Panc1 (cell line): ENCODE measurements at regions not wholly inside any gene's neighbourhood (a gene's known extent, or its start where the extent isn't known, plus 50 kb on each side); places are given as distances from the start of the nearest gene placed in this dataset.

Source experiments
- ATAC-seq: fragments of 200-7000 bp; cut with Tn5 transposase; 2 replicates; pipeline ENCODE4 v1.9.1; 2020; ENCODE audit warnings: mild to moderate bottlenecking, moderate library complexity
- BruUV-seq: library from RNA; stranded (reverse); fragments of 400-500 nt; replicated peaks from 2 replicates; lab custom pipeline; 2021; lab: Mats Ljungman, UMichigan
- CTCF ChIA-PET: fragments of 300-600 bp; sonication (Branson Sonifier 250); formaldehyde crosslinking; loops from one replicate; lab custom pipeline; 2022; ENCODE audit warnings: antibody characterized with exemption; lab: Charles Lee
- POLR2A ChIA-PET: fragments of 300-600 bp; sonication (Branson Sonifier 250); formaldehyde crosslinking; loops from one replicate; lab custom pipeline; 2022; ENCODE audit warnings: antibody characterized with exemption; lab: Charles Lee
- DNase-seq: peaks from one replicate; pipeline ENCODE4 v3.0.0-alpha.2; 2010; ENCODE audit warnings: low read depth, low spot score
- H3K27ac ChIP-seq: 2 replicates; pipeline ENCODE4 v1.5.1; 2011; ENCODE audit warnings: mild to moderate bottlenecking, low read length, inconsistent platforms
- H3K27me3 ChIP-seq: fragments of 200-500 bp; sonication (Bioruptor generic); 2 replicates; pipeline ENCODE4 v1.6.0; 2014; ENCODE audit warnings: low read length, inconsistent platforms; ENCODE audit not compliant: control insufficient read depth, insufficient read depth
- H3K36me3 ChIP-seq: fragments of 200-500 bp; sonication (Bioruptor generic); 2 replicates; pipeline ENCODE4 v1.5.1; 2014; ENCODE audit warnings: inconsistent platforms, mild to moderate bottlenecking, low read length, moderate library complexity; ENCODE audit not compliant: control insufficient read depth, insufficient read depth
- H3K4me1 ChIP-seq: 2 replicates; pipeline ENCODE4 v1.5.1; 2011; ENCODE audit warnings: inconsistent platforms, mild to moderate bottlenecking, low read length, moderate library complexity; ENCODE audit not compliant: control insufficient read depth, insufficient read depth
- H3K4me3 ChIP-seq, 2 experiments: 2 replicates each; pipeline ENCODE4 v1.5.1; 2011 to 2012; ENCODE audit warnings: low read depth in 2 of 2, low read length in 2 of 2, mild to moderate bottlenecking in 2 of 2, inconsistent platforms in 1 of 2, moderate library complexity in 1 of 2
- H3K9me3 ChIP-seq: fragments of 200-500 bp; sonication (Bioruptor generic); 2 replicates; pipeline ENCODE4 v1.5.1; 2014; ENCODE audit warnings: low read depth, mild to moderate bottlenecking, inconsistent platforms, low read length, moderate library complexity; ENCODE audit not compliant: control insufficient read depth, insufficient read depth
- POLR2AphosphoS5 ChIP-seq: IDR thresholded peaks from 2 replicates; pipeline ENCODE4 v1.6.1; 2012; ENCODE audit warnings: mild to moderate bottlenecking, low read depth, low read length, moderate library complexity
- REST ChIP-seq, 2 experiments: IDR thresholded peaks; 2 replicates each; pipeline ENCODE4 v1.6.1; 2011 to 2012; ENCODE audit warnings: low read depth in 2 of 2, control low read depth in 1 of 2, low read length in 1 of 2, mild to moderate bottlenecking in 1 of 2, moderate library complexity in 1 of 2; ENCODE audit not compliant: insufficient read depth in 1 of 2
- SIN3A ChIP-seq: IDR thresholded peaks from 2 replicates; pipeline ENCODE4 v1.6.1; 2012; ENCODE audit warnings: low read depth, mild to moderate bottlenecking, low read length, moderate library complexity, borderline replicate concordance; ENCODE audit not compliant: insufficient read depth
- TCF7L2 ChIP-seq: IDR thresholded peaks from 2 replicates; pipeline ENCODE4 v1.6.1; 2011; ENCODE audit warnings: mild to moderate bottlenecking, low read depth, low read length, inconsistent platforms
- in situ Hi-C: cut with HindIII; loops from 2 replicates; pipeline ENCODE4 v1.10.0; 2016; ENCODE audit warnings: low sequenced_read_pairs, low pct_unique_long_range_greater_than_20kb
- intact Hi-C: fragments of 100-400 bp; cut with micrococcal nuclease; formaldehyde crosslinking; loops from one replicate; pipeline ENCODE4 v1.10.0; 2022; ENCODE audit not compliant: unreplicated experiment
- TF ChIP-seq, protein P1 (sequence below): fragments of 450-650 bp; IDR thresholded peaks from 2 replicates; pipeline ENCODE4 v1.5.1; 2017; ENCODE audit warnings: mild to moderate bottlenecking

DNA sequence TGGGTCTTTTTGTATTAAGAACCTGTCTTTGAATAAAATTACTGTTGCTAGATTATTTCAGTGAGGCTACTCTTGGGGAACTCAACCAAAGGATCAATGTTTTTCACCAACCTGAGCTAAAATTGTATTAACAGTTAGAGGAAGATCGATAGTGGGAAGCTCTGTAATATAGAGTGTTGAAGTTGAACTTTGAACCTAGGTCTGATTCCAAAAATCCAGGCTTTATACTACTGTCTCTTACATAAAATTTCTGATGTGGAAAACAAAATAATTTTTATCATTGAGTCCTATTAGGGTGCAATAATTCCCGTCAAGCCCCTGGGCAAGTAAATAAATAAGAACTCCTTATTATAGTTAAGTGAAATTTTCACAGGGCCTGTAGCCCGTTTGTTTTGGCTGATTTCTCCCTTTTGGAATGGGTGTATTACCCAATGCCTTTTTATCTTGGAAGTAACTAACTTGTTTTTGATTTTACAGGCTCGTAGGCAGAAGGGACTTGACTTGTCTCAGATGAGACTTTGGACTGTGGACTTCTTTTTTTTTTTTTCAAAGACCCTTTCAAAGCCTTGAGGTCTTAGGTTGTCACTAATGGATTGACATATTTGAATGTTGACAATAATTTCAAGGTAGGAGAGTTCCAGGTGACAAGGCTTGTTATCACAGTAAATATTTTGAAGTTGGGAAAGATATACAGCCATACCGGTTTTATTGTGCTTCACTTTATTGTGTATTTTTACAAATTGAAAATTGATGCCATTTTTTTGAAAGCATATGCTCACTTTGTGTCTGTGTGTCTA lies 276.1 kb downstream of the NFKBIZ start:
- BruUV-seq: no TSS peak
- in situ Hi-C loops: no loop called here
- Histone ChIP-seq H3K27ac (no peak overlapping the region), H3K4me3 (no peak overlapping the region), H3K36me3 (no peaks in the 10 kb centered on the region), H3K27me3 (no peaks in the 10 kb centered on the region), H3K4me1 (no peaks in the 10 kb centered on the region), H3K9me3 (peaks cover 20% of the 10 kb centered on the region; the same call in 1 of the 2 replicates)
- DNase-seq: no peak
- no peak for ATAC-seq
- no peak for TF ChIP-seq POLR2AphosphoS5
- no peak for TF ChIP-seq SIN3A
- TF ChIP-seq TCF7L2: no peak
- TF ChIP-seq, protein P1, sequence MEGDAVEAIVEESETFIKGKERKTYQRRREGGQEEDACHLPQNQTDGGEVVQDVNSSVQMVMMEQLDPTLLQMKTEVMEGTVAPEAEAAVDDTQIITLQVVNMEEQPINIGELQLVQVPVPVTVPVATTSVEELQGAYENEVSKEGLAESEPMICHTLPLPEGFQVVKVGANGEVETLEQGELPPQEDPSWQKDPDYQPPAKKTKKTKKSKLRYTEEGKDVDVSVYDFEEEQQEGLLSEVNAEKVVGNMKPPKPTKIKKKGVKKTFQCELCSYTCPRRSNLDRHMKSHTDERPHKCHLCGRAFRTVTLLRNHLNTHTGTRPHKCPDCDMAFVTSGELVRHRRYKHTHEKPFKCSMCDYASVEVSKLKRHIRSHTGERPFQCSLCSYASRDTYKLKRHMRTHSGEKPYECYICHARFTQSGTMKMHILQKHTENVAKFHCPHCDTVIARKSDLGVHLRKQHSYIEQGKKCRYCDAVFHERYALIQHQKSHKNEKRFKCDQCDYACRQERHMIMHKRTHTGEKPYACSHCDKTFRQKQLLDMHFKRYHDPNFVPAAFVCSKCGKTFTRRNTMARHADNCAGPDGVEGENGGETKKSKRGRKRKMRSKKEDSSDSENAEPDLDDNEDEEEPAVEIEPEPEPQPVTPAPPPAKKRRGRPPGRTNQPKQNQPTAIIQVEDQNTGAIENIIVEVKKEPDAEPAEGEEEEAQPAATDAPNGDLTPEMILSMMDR: no peak
- no peak for TF ChIP-seq REST (IDR thresholded peaks at IDR 0.05; ENCODE audit: insufficient read depth in 1 of 2, low read depth in 2 of 2, low read length in 1 of 2)
- ChIA-PET CTCF (interaction anchor here (0.7 kb wide), 1 partner anchor 103 kb away, joined by 3 read pairs; no protein-coding TSS in a partner anchor), POLR2A (no interaction called here)
- intact Hi-C loops: no loop called here

GRCh38 chr3:102125994-102126368 lies 276.7 kb downstream of the NFKBIZ start:
- Histone ChIP-seq H3K36me3 (no peaks in the 10 kb centered on the region), H3K27ac (no peak overlapping the region), H3K27me3 (no peaks in the 10 kb centered on the region), H3K4me1 (no peaks in the 10 kb centered on the region), H3K9me3 (peaks cover 20% of the 10 kb centered on the region; the same call in 1 of the 2 replicates), H3K4me3 (no peak overlapping the region)
- CTCF ChIA-PET: no interaction called here
- POLR2A ChIA-PET: no interaction called here
- in situ Hi-C loops: no loop called here
- DNase-seq (no peak), ATAC-seq (no peak)
- intact Hi-C loops: no loop called here
- no peak for TF ChIP-seq REST (IDR thresholded peaks at IDR 0.05; ENCODE audit: insufficient read depth in 1 of 2, low read depth in 2 of 2, low read length in 1 of 2)
- no peak for TF ChIP-seq TCF7L2
- no peak for TF ChIP-seq SIN3A
- no peak for TF ChIP-seq POLR2AphosphoS5
- TF ChIP-seq, protein P1: no peak
- BruUV-seq: no TSS peak
